Lung (tissue), 11 donors: ENCODE measurements at regions not wholly inside any gene's neighbourhood (a gene's known extent, or its start where the extent isn't known, plus 50 kb on each side); places are given as distances from the start of the nearest gene placed in this dataset.

Experiments used
- ATAC-seq: fragments of 200-7000 bp; cut with Tn5 transposase; one replicate; pipeline ENCODE4 v1.9.1; 2020; ENCODE audit warnings: moderate number of reproducible peaks; ENCODE audit not compliant: insufficient read depth, low FRiP score
- DNase-seq, 3 donors: peaks; one replicate each; pipeline ENCODE4 v3.0.0-alpha.2; 2013 to 2017
- H3K27ac ChIP-seq, 2 donors: one replicate each; pipeline ENCODE4 v1.5.1; 2013; ENCODE audit warnings: mild to moderate bottlenecking in 2 of 2, moderate library complexity in 2 of 2, control low read depth in 1 of 2, inconsistent platforms in 1 of 2, low read depth in 1 of 2, low read length in 1 of 2
- H3K27me3 ChIP-seq, 3 donors: one replicate each; pipeline ENCODE4 v1.5.1; 2013; ENCODE audit warnings: low read length in 2 of 3; ENCODE audit not compliant: control insufficient read depth in 3 of 3, insufficient read depth in 3 of 3
- H3K36me3 ChIP-seq, 4 donors: one replicate each; pipeline ENCODE4 v1.5.1; 2013; ENCODE audit warnings: low read length in 4 of 4, mild to moderate bottlenecking in 1 of 4, moderate library complexity in 1 of 4; ENCODE audit not compliant: control insufficient read depth in 4 of 4, insufficient read depth in 4 of 4
- H3K4me1 ChIP-seq, 5 donors: one replicate each; pipeline ENCODE4 v1.5.1; 2013; ENCODE audit warnings: low read length in 5 of 5, mild to moderate bottlenecking in 2 of 5, moderate library complexity in 1 of 5; ENCODE audit not compliant: control insufficient read depth in 5 of 5, insufficient read depth in 5 of 5
- H3K4me3 ChIP-seq: one replicate; pipeline ENCODE4 v1.5.1; 2013; ENCODE audit warnings: mild to moderate bottlenecking, control low read depth, moderate library complexity
- H3K9ac ChIP-seq, 2 donors: one replicate each; pipeline ENCODE4 v1.5.1; 2013; ENCODE audit warnings: low read length in 2 of 2, control low read depth in 1 of 2; ENCODE audit not compliant: insufficient read depth in 1 of 2
- H3K9me3 ChIP-seq, 4 donors: one replicate each; pipeline ENCODE4 v1.5.1; 2013; ENCODE audit warnings: low read length in 3 of 4, mild to moderate bottlenecking in 1 of 4, moderate library complexity in 1 of 4; ENCODE audit not compliant: control insufficient read depth in 4 of 4, insufficient read depth in 3 of 4
- WGBS, 2 donors: extraction: QIAGEN DNeasy Blood & Tissue Kit; methylation state at CpG; one replicate each; pipeline ENCODE4 v1.1.7; 2013; 5-methylcytosine and 5-hydroxymethylcytosine counted together
- TF ChIP-seq, protein P1 (sequence below): IDR thresholded peaks from 2 replicates; pipeline ENCODE4 v1.5.1; 2012; ENCODE audit warnings: mild to moderate bottlenecking; ENCODE audit errors: control extremely low read depth, extremely low read depth
- donor health status: control.
- donor health status: control.
- donor health status: Bipolar disorder and iron deficiency.
- donor health status: healthy.
- donor health status: DM: yes; HTN: yes; CAD: no.

GRCh38 chr2:14350856-14351255, 281.7 kb upstream of the LRATD1 start:
- H3K9ac ChIP-seq: no peak overlapping the region
- no peak overlapping the region for H3K27ac ChIP-seq
- DNase-seq: no peak
- no peak for ATAC-seq
- TF ChIP-seq, protein P1, sequence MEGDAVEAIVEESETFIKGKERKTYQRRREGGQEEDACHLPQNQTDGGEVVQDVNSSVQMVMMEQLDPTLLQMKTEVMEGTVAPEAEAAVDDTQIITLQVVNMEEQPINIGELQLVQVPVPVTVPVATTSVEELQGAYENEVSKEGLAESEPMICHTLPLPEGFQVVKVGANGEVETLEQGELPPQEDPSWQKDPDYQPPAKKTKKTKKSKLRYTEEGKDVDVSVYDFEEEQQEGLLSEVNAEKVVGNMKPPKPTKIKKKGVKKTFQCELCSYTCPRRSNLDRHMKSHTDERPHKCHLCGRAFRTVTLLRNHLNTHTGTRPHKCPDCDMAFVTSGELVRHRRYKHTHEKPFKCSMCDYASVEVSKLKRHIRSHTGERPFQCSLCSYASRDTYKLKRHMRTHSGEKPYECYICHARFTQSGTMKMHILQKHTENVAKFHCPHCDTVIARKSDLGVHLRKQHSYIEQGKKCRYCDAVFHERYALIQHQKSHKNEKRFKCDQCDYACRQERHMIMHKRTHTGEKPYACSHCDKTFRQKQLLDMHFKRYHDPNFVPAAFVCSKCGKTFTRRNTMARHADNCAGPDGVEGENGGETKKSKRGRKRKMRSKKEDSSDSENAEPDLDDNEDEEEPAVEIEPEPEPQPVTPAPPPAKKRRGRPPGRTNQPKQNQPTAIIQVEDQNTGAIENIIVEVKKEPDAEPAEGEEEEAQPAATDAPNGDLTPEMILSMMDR: no peak
- H3K9me3 ChIP-seq: no peaks in the 10 kb centered on the region
- no peak overlapping the region for H3K4me3 ChIP-seq
- no peaks in the 10 kb centered on the region for H3K36me3 ChIP-seq
- H3K27me3 ChIP-seq: no peaks in the 10 kb centered on the region
- H3K4me1 ChIP-seq: no peaks in the 10 kb centered on the region

DNA sequence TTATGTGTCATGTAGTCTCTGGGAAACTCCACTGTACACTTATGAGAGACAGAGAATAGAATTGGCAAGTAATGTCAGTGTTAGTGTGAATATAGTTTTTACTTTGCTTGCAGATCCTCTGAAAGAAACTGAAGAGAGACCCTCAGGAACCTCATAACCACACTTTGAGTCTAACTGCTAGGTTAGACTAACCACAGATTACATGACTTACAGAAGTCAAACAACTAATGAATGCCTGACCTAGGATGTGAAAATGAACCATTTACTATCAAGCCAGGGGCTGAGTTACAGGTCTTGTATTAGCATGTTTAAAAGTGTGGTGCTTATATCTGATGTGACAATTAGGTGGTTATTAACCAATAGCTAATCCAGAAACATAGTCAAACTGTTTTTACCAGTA, 280.4 kb upstream of the LRATD1 start:
- DNase-seq (no peak), ATAC-seq (no peak)
- no peaks in the 10 kb centered on the region for H3K27me3 ChIP-seq
- H3K9me3 ChIP-seq: no peaks in the 10 kb centered on the region
- TF ChIP-seq, protein P1: no peak
- H3K9ac ChIP-seq: no peak overlapping the region
- no peak overlapping the region for H3K4me3 ChIP-seq
- H3K4me1 ChIP-seq: no peaks in the 10 kb centered on the region
- H3K36me3 ChIP-seq: no peaks in the 10 kb centered on the region
- H3K27ac ChIP-seq: no peak overlapping the region

DNA sequence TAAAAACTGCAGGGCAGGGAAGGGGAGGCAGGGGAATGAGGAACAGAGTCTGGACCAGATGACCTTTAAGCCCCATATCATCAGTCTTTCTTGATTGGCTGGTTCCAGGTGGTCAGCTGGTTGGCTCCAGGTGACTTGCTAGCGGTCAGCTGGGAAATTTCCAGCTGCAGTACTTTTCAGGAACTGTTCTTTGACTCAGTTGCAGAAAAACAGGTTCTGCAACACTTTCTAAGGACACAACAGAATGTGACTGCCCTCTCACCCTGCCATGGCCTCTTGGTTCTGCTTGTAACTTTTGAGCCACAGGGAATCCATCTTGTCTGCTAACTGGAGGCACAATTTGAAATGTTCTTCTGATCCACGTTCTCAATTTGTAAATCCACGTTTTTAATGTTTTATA, 278.3 kb upstream of the LRATD1 start:
- WGBS, 2 donors: 77 to 88% methylated on average over 3 of the region's 3 CpGs
- no peak for DNase-seq
- ATAC-seq: no peak

DNA sequence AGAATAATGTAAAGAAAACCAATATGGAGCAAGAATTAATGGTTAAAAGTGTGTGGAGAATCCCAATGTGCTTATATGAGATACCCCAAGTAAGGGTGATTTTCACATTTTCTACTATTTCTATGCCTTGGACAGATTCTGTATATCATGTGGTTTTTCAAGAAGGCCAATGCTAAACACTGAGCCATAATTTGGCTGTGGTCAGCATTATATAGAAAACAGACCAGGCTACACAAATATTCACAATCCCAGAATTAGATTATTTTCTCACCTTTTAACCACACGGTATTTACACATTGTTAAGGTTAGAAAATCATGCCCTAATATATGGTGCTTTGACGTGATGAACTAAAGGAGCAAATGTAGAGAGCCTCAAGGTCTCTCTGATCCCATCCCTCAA, 277.4 kb upstream of the LRATD1 start:
- H3K27ac ChIP-seq: no peak overlapping the region
- no peaks in the 10 kb centered on the region for H3K4me1 ChIP-seq
- H3K9ac ChIP-seq: no peak overlapping the region
- DNase-seq (no peak), ATAC-seq (no peak)
- H3K9me3 ChIP-seq: no peaks in the 10 kb centered on the region
- H3K27me3 ChIP-seq: no peaks in the 10 kb centered on the region
- no peaks in the 10 kb centered on the region for H3K36me3 ChIP-seq
- TF ChIP-seq, protein P1: no peak
- WGBS, 2 donors: 90 to 91% methylated on average over 2 of the region's 2 CpGs
- no peak overlapping the region for H3K4me3 ChIP-seq

More for the DNA sequence above, 278.3 kb upstream of the LRATD1 start:
- Histone ChIP-seq H3K36me3 (no peaks in the 10 kb centered on the region), H3K4me3 (no peak overlapping the region), H3K27ac (no peak overlapping the region), H3K27me3 (no peaks in the 10 kb centered on the region), H3K9ac (no peak overlapping the region), H3K9me3 (no peaks in the 10 kb centered on the region), H3K4me1 (no peaks in the 10 kb centered on the region)
- TF ChIP-seq, protein P1: no peak
